ENCODE measurements at regions not wholly inside any gene's neighbourhood (a gene's known extent, or its start where the extent isn't known, plus 50 kb on each side); places are given as distances from the start of the nearest gene placed in this dataset.

DNA sequence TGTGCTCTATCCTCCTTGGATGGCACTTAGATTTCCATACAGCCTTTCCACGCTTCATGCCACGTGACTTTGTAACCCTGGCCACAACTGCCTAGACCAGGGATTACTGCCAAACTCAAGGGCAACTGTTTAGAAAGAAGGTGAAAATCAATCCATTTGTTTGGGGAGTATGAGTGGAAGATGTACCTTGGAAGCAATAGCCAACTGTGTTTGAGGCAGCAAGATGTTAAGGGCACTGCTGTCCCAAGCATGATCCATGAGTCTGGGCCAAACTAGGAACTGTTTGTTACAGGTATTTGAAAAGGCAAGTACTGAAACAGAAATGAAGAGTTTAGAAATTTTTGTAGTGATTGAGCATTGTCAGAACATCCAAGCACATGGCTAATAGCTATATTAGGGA, 138.9 kb downstream of the CDC42EP3 start (continued):
- TF ChIP-seq, protein P1, sequence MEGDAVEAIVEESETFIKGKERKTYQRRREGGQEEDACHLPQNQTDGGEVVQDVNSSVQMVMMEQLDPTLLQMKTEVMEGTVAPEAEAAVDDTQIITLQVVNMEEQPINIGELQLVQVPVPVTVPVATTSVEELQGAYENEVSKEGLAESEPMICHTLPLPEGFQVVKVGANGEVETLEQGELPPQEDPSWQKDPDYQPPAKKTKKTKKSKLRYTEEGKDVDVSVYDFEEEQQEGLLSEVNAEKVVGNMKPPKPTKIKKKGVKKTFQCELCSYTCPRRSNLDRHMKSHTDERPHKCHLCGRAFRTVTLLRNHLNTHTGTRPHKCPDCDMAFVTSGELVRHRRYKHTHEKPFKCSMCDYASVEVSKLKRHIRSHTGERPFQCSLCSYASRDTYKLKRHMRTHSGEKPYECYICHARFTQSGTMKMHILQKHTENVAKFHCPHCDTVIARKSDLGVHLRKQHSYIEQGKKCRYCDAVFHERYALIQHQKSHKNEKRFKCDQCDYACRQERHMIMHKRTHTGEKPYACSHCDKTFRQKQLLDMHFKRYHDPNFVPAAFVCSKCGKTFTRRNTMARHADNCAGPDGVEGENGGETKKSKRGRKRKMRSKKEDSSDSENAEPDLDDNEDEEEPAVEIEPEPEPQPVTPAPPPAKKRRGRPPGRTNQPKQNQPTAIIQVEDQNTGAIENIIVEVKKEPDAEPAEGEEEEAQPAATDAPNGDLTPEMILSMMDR (IDR thresholded peaks at IDR 0.05) = no peak

GRCh38 chr2:37537316-37537715, 134.1 kb downstream of the CDC42EP3 start:
- ChIA-PET CTCF (interaction anchor here (0.6 to 4.1 kb wide), 11 partner anchors 11 to 295 kb away, joined by 3 to 19 read pairs (median 4); no protein-coding TSS in a partner anchor), POLR2A (no interaction called here)
- Histone ChIP-seq H3K27ac (no peak overlapping the region), H3K4me1 (peaks cover 11% of the 10 kb centered on the region), H3K4me2 (no peak overlapping the region), H3K4me3 (no peak overlapping the region), H3K9me3 (no peaks in the 10 kb centered on the region)
- DNase-seq (ENCODE audit: low read depth in 1 of 2, low spot score in 1 of 2) (no peak), FAIRE-seq (no peak), ATAC-seq (no peak)
- WGBS (ENCODE audit: missing lambda C conversion rate) = 67% methylated on average over 5 of the region's 5 CpGs
- TF ChIP-seq HOXA7 (CRISPR knock-in tag; IDR thresholded peaks at IDR 0.05) (no peak), HEYL (CRISPR knock-in tag; IDR thresholded peaks at IDR 0.05) (no peak), FOXS1 (CRISPR knock-in tag; IDR thresholded peaks at IDR 0.05) (no peak), ZC3H11A (IDR thresholded peaks at IDR 0.05) (no peak), HOXB13 (CRISPR knock-in tag; IDR thresholded peaks at IDR 0.05; ENCODE audit: low read depth) (no peak), JUNB (IDR thresholded peaks at IDR 0.05) (no peak), SMC3 (IDR thresholded peaks at IDR 0.05) (no peak)

GRCh38 chr2:37541516-37541915, 129.9 kb downstream of the CDC42EP3 start:
- DNase-seq (ENCODE audit: low read depth in 1 of 2, low spot score in 1 of 2) (no peak), ATAC-seq (no peak), FAIRE-seq (no peak)
- Histone ChIP-seq H3K27ac (no peak overlapping the region), H3K4me3 (no peak overlapping the region), H3K9me3 (no peaks in the 10 kb centered on the region), H3K4me2 (no peak overlapping the region), H3K4me1 (no peaks in the 10 kb centered on the region)
- TF ChIP-seq RAD21 (conservative IDR thresholded peaks at IDR 0.05 in 1 of 2, IDR thresholded peaks at IDR 0.05 in 1 of 2) (no peak), TFCP2L1 (CRISPR knock-in tag; IDR thresholded peaks at IDR 0.05) (no peak), GATA3 (IDR thresholded peaks at IDR 0.05; ENCODE audit: borderline replicate concordance) (no peak), KDM1A (IDR thresholded peaks at IDR 0.05; ENCODE audit: low read depth) (no peak), PHF8 (IDR thresholded peaks at IDR 0.05; ENCODE audit: borderline replicate concordance, low read depth) (no peak)
- TF ChIP-seq, protein P2, sequence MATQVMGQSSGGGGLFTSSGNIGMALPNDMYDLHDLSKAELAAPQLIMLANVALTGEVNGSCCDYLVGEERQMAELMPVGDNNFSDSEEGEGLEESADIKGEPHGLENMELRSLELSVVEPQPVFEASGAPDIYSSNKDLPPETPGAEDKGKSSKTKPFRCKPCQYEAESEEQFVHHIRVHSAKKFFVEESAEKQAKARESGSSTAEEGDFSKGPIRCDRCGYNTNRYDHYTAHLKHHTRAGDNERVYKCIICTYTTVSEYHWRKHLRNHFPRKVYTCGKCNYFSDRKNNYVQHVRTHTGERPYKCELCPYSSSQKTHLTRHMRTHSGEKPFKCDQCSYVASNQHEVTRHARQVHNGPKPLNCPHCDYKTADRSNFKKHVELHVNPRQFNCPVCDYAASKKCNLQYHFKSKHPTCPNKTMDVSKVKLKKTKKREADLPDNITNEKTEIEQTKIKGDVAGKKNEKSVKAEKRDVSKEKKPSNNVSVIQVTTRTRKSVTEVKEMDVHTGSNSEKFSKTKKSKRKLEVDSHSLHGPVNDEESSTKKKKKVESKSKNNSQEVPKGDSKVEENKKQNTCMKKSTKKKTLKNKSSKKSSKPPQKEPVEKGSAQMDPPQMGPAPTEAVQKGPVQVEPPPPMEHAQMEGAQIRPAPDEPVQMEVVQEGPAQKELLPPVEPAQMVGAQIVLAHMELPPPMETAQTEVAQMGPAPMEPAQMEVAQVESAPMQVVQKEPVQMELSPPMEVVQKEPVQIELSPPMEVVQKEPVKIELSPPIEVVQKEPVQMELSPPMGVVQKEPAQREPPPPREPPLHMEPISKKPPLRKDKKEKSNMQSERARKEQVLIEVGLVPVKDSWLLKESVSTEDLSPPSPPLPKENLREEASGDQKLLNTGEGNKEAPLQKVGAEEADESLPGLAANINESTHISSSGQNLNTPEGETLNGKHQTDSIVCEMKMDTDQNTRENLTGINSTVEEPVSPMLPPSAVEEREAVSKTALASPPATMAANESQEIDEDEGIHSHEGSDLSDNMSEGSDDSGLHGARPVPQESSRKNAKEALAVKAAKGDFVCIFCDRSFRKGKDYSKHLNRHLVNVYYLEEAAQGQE (IDR thresholded peaks at IDR 0.05) = no peak
- ChIA-PET CTCF (no interaction called here), POLR2A (no interaction called here)
- WGBS (ENCODE audit: missing lambda C conversion rate) = 66% methylated on average over 5 of the region's 5 CpGs

GRCh38 chr2:37543999-37544557, 127.4 kb downstream of the CDC42EP3 start:
- no peak for FAIRE-seq
- Histone ChIP-seq H3K9me3 (no peaks in the 10 kb centered on the region), H3K27ac (no peak overlapping the region), H3K4me3 (no peak overlapping the region), H3K4me2 (no peak overlapping the region), H3K4me1 (no peaks in the 10 kb centered on the region)
- TF ChIP-seq HOXB13 (CRISPR knock-in tag; IDR thresholded peaks at IDR 0.05; ENCODE audit: low read depth) (no peak), NPAS2 (CRISPR knock-in tag; IDR thresholded peaks at IDR 0.05; ENCODE audit: borderline replicate concordance) (no peak), POLR2AphosphoS2 (conservative IDR thresholded peaks at IDR 0.05; ENCODE audit: low read length) (no peak)
- no peak for DNase-seq (ENCODE audit: low read depth in 1 of 2, low spot score in 1 of 2)
- POLR2A ChIA-PET = no interaction called here
- CTCF ChIA-PET = interaction anchor here (1.0 kb wide), 1 partner anchor 118 kb away, joined by 4 read pairs; no protein-coding TSS in a partner anchor
- WGBS (ENCODE audit: missing lambda C conversion rate) = 76% methylated on average over 4 of the region's 4 CpGs
- no peak for ATAC-seq

Measured in A549 (cell line).